OCI-LY7 (cell line): ENCODE measurements at regions not wholly inside any gene's neighbourhood (a gene's known extent, or its start where the extent isn't known, plus 50 kb on each side); places are given as distances from the start of the nearest gene placed in this dataset.

ENCODE experiments used
- BruUV-seq: library from RNA; stranded (reverse); fragments of 400-500 nt; replicated peaks from 2 replicates; lab custom pipeline; 2021; lab: Mats Ljungman, UMichigan
- CTCF ChIA-PET: fragments of 300-600 bp; sonication (Branson Sonifier 250); formaldehyde crosslinking; loops from one replicate; lab custom pipeline; 2022; ENCODE audit warnings: antibody characterized with exemption; ENCODE audit not compliant: unreplicated experiment; lab: Charles Lee
- POLR2A ChIA-PET: fragments of 300-600 bp; sonication (Branson Sonifier 250); formaldehyde crosslinking; loops from one replicate; lab custom pipeline; 2022; ENCODE audit warnings: antibody characterized with exemption; lab: Charles Lee
- DNase-seq: peaks from one replicate; pipeline ENCODE4 v3.0.0-alpha.2; 2015; ENCODE audit warnings: low spot score
- H2AFZ ChIP-seq: fragments of 200-600 bp; sonication (generic), shearing (Covaris generic); 2 replicates; pipeline ENCODE4 v1.6.1; 2014; ENCODE audit warnings: mild to moderate bottlenecking, antibody characterized with exemption, low read length, moderate library complexity
- H3K27ac ChIP-seq: fragments of 200-600 bp; sonication (generic); 2 replicates; pipeline ENCODE4 v1.5.1; 2014; ENCODE audit warnings: mixed run types, low read depth, mild to moderate bottlenecking, moderate library complexity, low read length, inconsistent platforms; ENCODE audit not compliant: poor library complexity, severe bottlenecking
- H3K36me3 ChIP-seq: fragments of 200-600 bp; sonication (generic); 2 replicates; pipeline ENCODE4 v1.6.1; 2014; ENCODE audit warnings: mild to moderate bottlenecking, antibody characterized with exemption, low read length, moderate library complexity, mixed read lengths; ENCODE audit not compliant: insufficient read depth
- H3K4me1 ChIP-seq: fragments of 200-600 bp; sonication (generic); 2 replicates; pipeline ENCODE4 v1.5.1; 2014; ENCODE audit warnings: mild to moderate bottlenecking, low read length; ENCODE audit not compliant: insufficient read depth, poor library complexity, severe bottlenecking
- H3K4me2 ChIP-seq: fragments of 200-600 bp; sonication (generic); 2 replicates; pipeline ENCODE4 v1.6.1; 2014; ENCODE audit warnings: mild to moderate bottlenecking, low read length
- H3K4me3 ChIP-seq: fragments of 200-600 bp; sonication (generic); 2 replicates; pipeline ENCODE4 v1.5.1; 2014; ENCODE audit warnings: mild to moderate bottlenecking, low read depth, low read length; ENCODE audit not compliant: poor library complexity, severe bottlenecking
- H3K79me2 ChIP-seq: fragments of 200-600 bp; sonication (generic); 2 replicates; pipeline ENCODE4 v1.6.1; 2016; ENCODE audit warnings: low read depth, mild to moderate bottlenecking, low read length, moderate library complexity, mixed read lengths; ENCODE audit not compliant: insufficient read depth
- H3K9me2 ChIP-seq: fragments of 200-600 bp; sonication (generic); 2 replicates; pipeline ENCODE4 v1.6.1; 2016; ENCODE audit warnings: mild to moderate bottlenecking, low read length, mixed read lengths; ENCODE audit not compliant: insufficient read depth
- H3K9me3 ChIP-seq: fragments of 200-600 bp; sonication (generic); 2 replicates; pipeline ENCODE4 v1.6.1; 2014; ENCODE audit warnings: mild to moderate bottlenecking, mixed run types, low read length, mixed read lengths
- H4K20me1 ChIP-seq: fragments of 200-600 bp; sonication (generic); 2 replicates; pipeline ENCODE4 v1.6.1; 2014; ENCODE audit warnings: mild to moderate bottlenecking, antibody characterized with exemption, low read length, moderate library complexity, mixed read lengths; ENCODE audit not compliant: insufficient read depth
- CTCF ChIP-seq: fragments of 200-600 bp; sonication (generic); conservative IDR thresholded peaks from 2 replicates; pipeline ENCODE4 v1.5.1; 2014; ENCODE audit warnings: mild to moderate bottlenecking, antibody characterized with exemption, low read length, moderate library complexity, mixed read lengths
- EZH2phosphoT487 ChIP-seq: fragments of 200-600 bp; sonication (generic); IDR thresholded peaks from 2 replicates; pipeline ENCODE4 v1.6.1; 2018; ENCODE audit warnings: low read depth, borderline replicate concordance, mild to moderate bottlenecking, mixed run types, antibody characterized with exemption, low read length, moderate library complexity, mixed read lengths
- intact Hi-C: fragments of 100-400 bp; cut with micrococcal nuclease; formaldehyde crosslinking; loops from one replicate; pipeline ENCODE4 v1.10.0; 2022; ENCODE audit not compliant: unreplicated experiment

GRCh38 chr2:56647997-56648396, 464.2 kb downstream of the CCDC85A start:
- CTCF ChIA-PET: no interaction called here
- Histone ChIP-seq H3K79me2 (no peaks in the 10 kb centered on the region), H2AFZ (no peak overlapping the region), H3K9me2 (no peaks in the 10 kb centered on the region), H3K9me3 (no peaks in the 10 kb centered on the region), H3K4me1 (no peaks in the 10 kb centered on the region), H4K20me1 (no peaks in the 10 kb centered on the region), H3K27ac (no peak overlapping the region), H3K36me3 (no peaks in the 10 kb centered on the region), H3K4me2 (no peak overlapping the region), H3K4me3 (no peak overlapping the region)
- intact Hi-C loops: no loop called here
- DNase-seq: no peak
- TF ChIP-seq EZH2phosphoT487 (no peak), CTCF (no peak)
- BruUV-seq: no TSS peak
- POLR2A ChIA-PET: no interaction called here

DNA sequence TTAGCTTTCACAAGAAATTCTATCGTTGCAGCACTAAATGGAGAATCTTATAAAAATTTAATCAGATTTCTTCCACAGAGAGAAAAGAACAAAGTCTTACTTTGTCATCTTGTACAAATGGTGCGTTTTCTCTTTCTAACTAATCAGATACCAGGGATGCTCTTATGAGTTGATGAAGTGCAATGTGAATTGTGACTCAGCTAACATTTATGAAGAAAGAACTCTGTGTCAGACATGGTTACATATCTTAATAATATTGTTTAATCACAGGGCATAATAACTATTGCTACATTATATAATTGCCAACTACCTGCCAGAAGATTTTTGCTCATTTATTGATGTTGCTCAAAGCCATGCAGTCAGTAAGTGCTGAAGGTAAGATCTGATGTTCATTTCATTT, 465.0 kb downstream of the CCDC85A start:
- Histone ChIP-seq H3K9me2 (no peaks in the 10 kb centered on the region), H3K36me3 (no peaks in the 10 kb centered on the region), H3K79me2 (no peaks in the 10 kb centered on the region), H2AFZ (no peak overlapping the region), H3K9me3 (no peaks in the 10 kb centered on the region), H3K4me2 (no peak overlapping the region), H4K20me1 (no peaks in the 10 kb centered on the region), H3K4me1 (no peaks in the 10 kb centered on the region), H3K4me3 (no peak overlapping the region), H3K27ac (no peak overlapping the region)
- no peak for TF ChIP-seq CTCF
- intact Hi-C loops: no loop called here
- POLR2A ChIA-PET: no interaction called here
- CTCF ChIA-PET: no interaction called here
- BruUV-seq: no TSS peak
- DNase-seq: no peak

DNA sequence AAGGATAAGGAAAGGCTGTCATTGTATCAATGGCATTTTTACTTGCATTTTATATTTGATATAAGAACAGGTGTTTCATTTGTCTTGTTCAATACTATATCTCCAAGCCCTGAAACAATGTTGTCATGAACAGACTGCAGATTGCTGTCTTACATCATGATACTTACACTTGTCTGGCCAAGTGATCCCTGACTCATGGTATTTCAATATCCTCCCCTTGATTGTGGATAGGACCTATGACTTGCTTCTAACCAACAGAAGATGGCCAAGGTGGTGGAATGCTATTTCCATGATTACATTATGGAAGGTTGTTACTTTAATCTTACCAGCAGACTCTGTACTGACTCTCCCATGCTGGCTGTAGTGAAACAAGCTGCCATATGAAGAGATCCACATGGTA, 471.1 kb downstream of the CCDC85A start:
- Histone ChIP-seq H3K36me3 (no peaks in the 10 kb centered on the region), H3K4me2 (no peak overlapping the region), H3K9me3 (no peaks in the 10 kb centered on the region), H3K79me2 (no peaks in the 10 kb centered on the region), H3K27ac (no peak overlapping the region), H3K9me2 (no peaks in the 10 kb centered on the region), H3K4me3 (no peak overlapping the region), H2AFZ (no peak overlapping the region), H3K4me1 (no peaks in the 10 kb centered on the region), H4K20me1 (no peaks in the 10 kb centered on the region)
- no peak for DNase-seq
- ChIA-PET CTCF (no interaction called here), POLR2A (interaction anchor here (1.1 kb wide), 1 partner anchor 25 kb away, joined by 3 read pairs; no protein-coding TSS in a partner anchor)
- intact Hi-C loops: no loop called here
- TF ChIP-seq EZH2phosphoT487 (no peak), CTCF (no peak)
- BruUV-seq: no TSS peak
